ENCODE measurements at regions not wholly inside any gene's neighbourhood (a gene's known extent, or its start where the extent isn't known, plus 50 kb on each side); places are given as distances from the start of the nearest gene placed in this dataset.

DNA sequence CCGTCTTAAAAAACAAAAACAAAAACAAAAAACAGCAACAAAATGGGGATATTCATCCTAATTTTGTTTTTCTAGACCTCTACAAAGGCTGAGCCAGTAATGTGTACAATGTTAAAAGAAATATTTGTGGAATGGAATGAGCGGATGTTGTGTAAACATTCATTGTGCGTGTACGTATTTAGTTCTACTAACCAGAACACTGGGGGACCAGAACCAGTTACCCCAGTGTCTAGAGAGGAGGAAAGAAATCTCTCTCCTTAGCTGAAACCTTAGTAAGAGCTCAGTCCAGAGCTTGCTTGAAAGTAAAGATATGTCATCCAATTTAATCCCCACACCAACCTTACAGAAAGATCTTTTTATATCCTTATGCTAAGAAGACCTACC, 106.7 kb upstream of the CPEB4 start:
- no peak for DNase-seq (ENCODE audit: low read depth in 2 of 2)

DNA sequence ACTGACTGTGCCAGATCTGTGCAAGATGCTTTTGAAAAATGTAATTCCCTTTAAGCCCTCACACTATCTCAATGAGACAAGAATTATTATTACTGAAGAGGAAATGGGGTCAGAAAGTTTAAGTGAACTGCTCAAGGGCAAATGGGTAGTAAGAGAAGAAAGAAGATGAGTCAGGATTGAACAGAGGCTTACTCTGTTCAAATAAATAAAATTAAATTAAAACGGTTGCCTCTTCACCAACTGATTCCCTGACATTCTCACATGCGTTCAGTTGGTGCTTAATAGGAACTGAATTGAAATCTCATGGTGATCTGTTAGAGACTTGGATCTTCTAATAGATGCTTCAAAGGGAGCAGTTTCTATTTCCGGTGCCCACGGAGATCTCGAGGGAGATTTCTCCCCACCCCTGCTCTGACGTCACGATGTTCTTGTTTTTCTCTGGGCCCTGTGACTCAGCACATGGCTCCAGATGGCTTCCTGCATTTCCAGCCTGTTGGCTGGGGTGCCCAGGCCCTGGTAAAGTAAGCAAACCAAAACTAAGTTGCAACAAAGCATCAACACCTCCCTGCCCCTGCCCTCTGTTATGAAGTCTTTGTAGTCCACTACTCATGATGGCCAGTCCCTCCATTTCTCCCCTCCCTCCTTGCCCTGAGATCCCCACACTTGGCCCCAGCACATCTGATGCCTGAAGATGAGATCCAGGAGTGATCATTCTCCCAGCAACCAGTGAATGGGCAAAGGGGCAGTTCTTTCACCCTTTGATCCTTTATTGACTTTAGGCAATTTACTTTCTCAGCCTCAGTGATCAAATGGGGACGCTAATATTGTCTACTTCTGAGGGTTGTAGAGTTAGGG, 106.1 kb upstream of the CPEB4 start:
- peak; percentile 9 to 24 for DNase-seq (ENCODE audit: low read depth in 2 of 2)

DNA sequence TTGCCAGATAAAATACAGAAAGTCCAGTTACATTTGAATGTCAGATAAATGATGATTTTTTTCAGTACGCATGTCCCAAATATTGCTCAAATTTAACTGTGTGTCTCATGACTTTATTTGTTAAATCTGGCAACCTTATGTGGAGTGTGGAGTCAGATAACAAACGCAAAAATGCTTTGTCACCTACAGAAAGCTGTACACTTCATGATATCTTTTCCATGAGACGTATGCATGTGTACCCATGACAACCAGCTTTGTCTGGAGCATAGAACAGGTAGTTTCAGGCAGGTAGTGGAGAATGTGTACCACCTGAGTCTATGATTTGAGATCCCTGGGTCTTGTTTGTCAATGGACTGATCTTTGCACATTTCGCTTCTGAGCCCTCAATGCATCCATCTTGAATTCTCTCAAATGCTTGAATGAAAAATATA, 105.5 kb upstream of the CPEB4 start:
- no peak for DNase-seq (ENCODE audit: low read depth in 2 of 2)

DNA sequence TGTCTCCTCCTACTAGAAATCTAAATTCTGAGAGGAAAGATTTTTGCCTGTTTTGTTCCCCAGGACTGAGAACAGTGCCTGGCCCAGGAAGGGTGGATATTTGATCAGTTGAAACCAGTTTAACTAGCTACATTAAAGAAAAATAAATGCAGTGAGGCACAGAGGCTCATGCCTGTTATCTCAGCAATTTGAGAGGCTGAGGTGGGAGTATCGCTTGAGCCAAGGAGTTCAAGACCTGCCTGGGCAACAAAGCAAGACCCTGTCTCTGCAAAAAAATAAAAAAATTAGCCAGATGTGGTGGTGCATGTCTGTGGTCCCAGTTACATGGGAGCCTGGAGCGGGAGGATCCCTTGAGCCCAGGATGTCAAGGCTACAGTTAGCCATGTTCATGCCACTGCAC, 104.8 kb upstream of the CPEB4 start:
- no peak for DNase-seq (ENCODE audit: low read depth in 2 of 2)

DNA sequence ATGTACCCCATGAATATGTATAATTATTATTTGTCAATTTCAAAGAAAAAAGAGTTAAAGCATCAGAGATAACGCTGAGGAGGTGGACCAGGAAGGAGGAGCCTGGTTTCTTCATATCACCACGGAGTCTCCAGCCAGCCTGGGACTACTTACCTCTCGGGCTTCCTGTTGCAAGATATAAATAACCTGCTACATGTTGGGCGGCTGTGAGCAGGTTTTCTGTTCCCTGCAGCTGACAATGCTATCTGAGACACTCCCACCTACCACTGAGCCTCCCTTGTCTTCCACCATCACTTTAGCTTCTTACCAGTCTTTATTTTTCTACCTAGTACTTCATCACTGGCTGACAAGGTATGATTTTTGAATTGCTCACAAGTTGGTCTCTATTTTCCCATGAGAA, 102.7 kb upstream of the CPEB4 start:
- DNase-seq (ENCODE audit: low read depth in 2 of 2) = no peak

DNA sequence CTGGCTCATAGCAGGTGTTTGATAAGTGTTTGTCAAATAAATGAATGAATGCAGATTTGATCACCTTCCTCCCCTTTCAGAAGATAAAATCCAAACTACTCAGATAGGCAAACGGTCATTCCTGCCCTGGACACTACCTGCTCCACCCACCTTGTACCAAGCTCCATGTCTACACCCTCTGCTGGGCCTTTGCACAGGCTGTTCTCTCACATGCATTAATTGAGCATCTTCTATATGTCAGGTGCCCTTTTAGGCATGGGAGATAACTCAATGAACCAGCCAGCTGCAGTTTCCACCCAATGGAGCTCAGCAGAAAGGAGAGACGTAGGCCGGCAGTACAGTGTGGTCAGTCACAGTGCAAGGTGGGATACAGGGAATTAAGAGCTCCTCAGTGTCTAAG, 102.3 kb upstream of the CPEB4 start:
- DNase-seq (ENCODE audit: low read depth in 2 of 2) = no peak

DNA sequence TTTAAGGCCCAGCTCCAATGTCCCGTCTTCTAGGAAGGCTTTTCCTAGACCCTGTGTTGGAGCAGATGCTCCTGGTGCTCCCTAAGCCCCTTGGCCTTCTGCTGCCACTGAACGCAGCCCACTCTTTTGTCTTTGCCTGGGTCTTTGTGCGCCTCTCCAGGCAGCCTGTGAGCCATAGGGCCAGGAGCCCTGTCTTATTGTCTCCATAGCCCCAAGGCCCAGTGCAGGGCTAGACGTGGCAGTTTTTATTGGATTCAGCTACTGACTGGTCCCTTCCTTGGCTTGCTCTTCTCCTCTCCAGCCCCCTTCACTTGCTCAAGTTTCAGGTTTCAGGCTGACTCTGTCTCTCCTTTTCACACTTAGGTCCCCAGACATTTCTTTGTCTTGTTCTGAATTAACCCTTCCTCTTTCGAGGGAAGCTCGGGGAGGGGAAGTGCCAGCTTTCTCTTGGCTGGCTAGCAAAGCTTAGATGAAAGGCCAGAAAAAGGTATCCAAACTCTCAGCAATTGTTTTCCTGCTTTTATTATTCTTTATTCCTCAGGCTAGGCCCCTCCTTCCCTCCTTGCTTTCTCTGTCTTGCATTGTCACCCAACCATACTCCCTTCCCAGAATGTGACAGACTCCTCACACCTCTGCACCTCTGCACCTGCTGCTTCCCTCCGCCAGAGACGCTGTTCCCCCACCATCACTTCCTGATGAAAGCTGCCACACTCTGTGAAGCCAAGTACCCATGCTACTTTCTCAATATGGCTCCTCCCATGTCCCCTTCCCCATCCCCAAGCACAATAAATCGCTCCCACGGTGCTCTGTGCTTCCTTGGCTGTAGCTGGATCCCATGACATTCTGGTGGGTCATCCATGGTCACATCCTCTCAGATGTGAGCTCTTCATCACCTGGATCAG, 101.6 kb upstream of the CPEB4 start:
- DNase-seq (ENCODE audit: low read depth in 2 of 2) = no peak

DNA sequence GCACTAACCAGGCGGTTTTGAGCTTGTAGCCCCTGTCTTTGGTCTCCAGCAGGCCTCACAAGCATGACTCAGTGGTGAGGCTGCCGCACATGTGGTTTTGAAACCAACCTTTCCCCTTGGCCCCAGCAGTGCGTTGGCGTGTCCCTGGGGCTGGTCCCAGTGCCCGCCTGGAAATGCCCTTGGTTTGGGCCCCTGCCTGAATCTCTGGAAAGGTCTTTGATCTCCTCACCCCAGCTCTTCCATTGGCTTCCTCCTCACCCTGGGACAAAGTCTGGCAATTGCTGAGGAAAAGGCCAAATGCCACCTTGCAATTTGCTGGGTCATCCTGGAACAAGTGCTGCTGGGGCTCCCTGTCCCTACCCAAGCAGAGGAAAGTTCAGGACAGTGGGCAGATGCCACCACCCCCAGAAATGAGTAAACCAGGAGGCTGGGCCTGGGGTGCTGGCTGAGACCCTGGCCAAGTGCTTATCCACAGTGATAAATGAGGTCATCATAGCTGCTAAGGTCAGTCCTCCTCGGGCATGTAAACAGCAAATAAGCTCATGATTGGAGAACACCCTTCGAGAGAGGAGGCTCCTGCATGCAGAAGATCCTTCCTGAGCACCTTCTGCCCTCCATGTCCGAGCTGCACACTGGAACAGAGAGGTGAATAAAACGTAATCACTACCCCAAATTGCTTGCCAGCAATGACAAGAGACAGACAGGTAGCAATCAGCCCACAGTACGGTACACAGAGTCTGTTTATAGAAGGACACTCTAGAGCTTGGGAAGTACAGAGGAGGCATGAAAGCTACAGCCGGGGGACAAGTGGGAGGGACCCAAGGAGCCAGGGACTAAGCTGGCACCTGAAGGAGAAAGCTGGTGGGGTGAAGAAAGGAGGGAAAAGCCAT, 98.9 kb upstream of the CPEB4 start:
- no peak for DNase-seq (ENCODE audit: low read depth in 2 of 2)

DNA sequence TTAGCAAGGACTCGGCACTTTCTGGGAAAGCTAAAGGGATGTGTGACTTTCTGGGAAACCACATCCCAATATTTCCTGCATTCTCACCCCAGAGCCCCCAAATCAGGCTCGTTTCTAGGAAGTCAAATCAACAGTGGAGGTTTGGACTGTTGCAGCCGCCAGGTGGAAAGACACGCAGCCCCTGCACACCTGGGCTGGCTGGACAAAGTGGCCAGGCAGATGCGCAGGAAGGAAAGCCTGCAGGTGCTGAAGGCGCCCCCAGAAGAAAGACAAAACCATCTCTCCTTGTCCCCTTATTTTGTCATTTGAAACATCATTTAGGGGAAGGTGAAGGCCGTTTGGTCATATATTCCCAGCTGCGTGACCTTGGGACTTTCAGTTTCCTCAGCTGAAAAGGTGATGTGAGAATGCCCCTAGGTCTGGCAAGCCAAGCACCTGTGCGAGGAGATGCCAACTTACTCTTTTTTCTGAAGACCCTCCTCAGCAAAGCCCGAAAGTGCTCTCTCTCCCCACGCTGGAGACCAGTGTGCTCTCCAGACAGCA, 97.9 kb upstream of the CPEB4 start:
- DNase-seq (ENCODE audit: low read depth in 2 of 2) = no peak

DNA sequence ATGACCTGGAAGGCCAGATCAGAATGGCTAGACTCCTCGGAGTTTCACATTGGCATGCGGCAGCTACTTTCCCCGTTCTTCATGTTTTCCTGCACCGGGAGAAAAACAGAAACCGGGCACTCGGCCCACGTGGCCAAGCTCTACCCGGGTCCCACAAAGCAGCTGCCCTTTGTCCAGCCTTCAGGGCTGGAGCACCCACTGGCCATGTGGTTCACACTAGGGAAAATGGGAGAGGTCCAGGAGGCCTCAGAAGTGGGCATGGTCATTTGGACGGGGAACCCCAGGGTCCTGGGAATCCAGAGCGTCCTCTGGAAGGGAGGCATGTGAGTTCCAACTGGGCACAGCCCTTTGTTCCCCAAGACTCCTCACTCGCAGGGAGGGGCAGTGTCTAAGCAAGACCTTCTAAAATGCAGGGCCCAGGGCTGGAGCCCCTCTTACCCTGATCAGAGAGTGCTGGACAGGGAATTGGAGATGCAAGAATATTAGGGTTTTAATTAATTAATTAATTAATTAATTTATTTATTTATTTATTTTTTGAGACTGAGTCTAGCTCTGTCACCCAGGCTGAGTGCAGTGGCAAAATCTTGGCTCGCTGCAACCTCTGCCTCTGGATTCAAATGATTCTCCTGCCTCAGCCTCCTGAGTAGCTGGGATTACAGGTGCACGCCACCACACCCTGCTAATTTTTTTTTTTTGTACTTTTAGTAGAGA, 97.2 kb upstream of the CPEB4 start:
- no peak for DNase-seq (ENCODE audit: low read depth in 2 of 2)

DNA sequence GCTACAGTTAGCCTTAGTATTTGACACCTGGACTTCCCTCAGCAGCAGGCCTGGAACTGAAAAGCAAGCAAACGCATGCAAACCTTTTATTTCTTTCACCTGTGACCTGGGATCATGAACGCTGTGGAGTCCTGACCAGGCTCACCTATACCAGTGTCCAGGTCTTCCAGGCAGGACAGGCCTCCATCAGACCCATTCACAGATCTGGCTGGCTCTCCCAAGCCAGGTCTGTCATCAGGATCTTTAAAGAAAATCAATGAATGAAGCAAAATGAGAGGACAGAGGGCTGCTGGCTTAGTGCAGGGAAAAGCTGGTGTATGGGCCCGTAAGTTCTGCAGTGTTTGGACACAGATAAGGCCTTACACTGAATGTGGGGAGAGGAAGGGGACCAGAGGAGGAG, 96.3 kb upstream of the CPEB4 start:
- DNase-seq (ENCODE audit: low read depth in 2 of 2) = no peak

DNA sequence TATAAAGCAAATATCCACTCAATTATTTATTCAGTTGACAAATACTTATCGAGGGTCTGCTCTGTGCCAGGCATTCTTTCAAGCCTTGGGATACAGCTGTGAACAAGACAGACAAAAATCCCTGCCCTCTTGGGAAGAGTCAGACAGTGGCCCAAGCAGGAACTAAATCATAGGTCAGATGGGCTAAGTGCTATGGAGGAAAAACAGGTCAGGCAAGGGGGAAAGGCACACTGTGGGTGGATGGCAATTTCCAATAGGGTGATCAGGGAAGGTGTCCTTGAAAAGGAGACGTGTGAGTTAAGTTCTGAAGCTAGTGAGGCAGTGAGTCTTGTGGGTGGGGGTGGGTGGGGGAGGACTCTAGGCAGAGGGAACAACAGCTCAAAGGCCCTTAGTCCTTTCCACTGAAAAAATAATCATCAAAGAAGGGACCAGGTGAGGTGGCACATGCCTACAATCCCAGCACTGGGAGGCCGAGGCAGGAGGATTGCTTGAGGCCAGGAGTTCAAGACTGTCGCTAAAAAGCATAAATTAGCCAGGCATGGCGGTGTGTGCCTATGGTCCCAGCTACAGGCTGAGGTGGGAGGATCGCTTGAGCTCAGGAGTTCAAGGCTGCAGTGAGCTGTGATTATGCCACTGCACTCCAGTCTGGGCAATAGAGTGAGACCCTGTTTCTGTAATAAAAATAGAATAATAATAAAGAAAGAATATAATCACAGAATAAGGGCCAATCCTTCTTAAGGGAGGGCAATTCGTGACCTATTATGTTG, 95.2 kb upstream of the CPEB4 start:
- no peak for DNase-seq (ENCODE audit: low read depth in 2 of 2)

DNA sequence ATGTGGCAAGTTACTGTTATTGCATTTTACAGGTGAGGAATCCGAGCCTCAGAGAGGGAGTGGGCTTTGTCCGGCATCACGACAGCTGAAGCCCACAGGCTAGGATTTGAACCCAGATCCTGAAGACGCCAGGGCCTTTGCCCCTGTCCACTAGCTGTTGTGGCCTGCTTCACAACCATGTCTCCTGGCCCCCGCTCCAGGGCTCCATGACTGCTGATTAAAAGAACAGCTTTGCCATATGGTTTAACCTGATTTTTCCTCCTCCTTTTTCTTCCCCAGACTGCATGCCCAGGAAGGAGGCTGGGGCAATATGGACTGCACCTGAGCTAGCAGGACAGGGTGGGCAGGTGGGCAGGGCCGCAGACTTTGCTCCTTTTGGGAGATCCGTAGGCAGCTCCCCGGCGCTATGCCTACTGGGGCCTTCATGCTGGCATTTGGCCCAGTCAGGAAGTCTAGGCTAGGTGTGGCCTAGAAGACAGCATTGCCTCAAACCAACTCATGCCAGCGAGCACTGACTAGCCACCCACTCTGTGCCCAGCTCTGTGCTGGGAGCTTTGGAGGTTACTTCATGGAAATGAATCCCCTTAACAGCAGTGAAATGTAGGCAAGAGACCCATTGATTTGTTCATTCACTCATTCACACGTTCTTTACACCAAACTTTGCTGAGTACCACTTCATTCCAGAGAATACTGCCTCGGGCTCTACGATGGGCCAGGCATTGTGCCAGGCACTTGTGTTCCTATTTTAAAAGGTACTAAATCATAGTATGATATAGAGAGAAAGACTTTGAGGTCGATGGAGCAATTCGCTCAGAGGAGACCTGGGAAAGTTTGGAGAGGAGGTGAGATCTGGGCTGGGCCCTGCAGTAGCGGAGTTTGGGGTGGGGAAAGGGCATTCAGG, 94.3 kb upstream of the CPEB4 start:
- DNase-seq (ENCODE audit: low read depth in 2 of 2) = no peak

DNA sequence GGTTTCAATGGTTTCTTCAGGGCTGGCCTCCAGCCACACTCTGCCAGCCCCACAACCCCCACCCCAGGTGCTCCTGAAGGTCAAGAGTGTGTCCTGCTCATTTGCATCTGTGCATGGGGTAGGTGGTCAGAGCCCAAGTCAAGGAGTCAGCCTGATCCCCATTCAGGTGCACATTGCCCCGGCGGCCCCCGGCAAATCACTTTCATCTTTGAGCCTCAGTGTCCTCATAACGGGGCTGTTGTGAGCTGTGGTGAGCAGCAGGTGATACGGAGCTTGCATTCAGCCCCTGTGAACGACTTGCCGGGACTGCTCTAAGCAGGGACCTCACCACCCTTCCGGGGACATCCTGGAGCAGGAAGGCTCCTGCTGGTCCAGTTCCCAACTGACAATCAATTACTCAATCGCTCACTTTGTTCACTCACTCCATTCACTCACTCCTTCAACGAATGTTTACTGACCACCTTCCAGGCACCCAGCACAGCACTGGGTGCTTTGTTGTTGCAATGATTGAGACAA, 93.2 kb upstream of the CPEB4 start:
- DNase-seq (ENCODE audit: low read depth in 2 of 2) = no peak

DNA sequence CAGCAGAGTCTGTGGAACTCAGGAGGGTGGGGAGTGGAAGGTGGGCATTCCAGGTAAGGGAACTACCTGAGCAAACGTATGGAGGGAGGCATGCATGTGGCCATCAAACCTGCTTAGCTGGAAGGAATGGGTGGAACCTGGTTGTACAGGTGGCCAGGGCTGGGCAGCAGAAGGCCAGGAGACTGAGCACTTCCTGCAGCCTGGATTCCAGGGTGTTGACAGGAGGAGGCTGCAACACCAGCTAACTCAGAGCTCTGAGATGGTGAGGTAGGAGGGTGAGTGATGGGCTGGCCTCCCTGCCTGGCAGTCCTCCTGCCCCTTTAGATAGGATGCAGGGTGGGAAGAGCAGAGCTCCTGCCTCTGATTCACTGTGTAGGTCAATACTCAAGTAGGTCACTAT, 92.5 kb upstream of the CPEB4 start:
- DNase-seq (ENCODE audit: low read depth in 2 of 2) = no peak

DNA sequence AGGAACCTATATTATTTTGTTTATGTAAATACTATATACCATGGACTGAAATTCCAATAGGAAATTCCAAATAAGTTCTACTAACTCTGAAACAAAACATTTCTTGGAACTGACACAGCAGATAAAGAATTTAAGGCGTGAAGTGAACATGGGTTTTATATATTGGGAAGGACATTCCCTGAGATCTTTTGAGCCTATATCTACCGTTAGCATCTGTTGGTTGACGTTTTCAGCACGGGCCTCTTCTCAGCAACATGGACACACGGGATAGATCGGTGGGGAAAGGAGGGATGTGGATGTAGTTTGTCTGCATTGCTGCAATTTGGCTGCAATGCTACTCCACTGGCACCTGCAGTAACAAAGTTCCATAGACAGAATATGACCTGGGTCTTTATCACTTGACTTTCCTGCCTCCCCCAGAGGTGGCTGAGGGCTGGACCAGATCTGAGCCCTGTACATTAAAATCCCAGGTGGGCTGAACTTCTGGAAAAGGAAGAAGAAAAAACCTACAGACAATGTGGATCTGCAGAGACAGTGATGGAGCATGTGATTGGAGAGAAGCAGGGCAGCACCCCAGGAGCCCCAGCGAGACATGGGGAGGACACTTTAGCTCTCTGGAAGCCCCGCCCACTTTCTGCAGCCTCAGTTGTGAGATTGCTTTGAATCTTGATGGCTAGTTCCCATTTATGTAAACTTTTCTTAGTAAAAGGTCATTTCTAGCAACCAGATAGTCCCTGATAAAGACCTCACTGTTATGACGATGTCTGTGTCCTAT, 91.2 kb upstream of the CPEB4 start:
- no peak for DNase-seq (ENCODE audit: low read depth in 2 of 2)

DNA sequence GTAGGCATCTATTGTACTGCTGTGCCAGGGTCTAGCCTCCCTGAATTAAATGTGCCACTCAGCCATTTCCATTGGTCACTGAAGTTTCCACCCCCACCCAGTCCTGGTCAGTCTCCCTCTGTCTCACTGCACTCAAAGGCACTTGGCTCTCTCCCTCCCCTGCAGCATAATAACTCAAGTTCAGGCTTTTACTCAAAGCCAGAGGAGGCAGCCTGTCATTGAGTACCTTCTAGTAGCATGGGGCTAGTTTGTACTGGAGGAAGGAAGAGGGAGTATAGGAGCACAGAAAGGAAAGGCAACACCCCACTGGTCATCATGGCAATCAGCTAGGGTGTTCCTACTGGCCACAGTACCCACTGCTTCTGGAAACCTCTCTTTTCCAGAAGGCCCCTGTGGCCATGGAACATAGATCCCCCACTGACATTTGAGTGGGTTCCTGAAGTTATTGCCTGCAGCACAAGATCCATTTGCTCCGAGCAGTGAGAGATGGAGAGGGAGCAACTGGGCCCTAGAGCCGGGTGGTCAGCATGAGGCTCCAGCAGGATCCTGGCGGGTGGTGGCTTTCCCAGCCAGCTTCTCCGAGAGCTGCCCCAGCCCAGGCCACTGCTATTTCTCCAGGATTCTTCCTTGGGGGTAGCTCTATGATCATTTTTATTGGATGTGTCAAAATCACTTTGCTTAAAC, 89.9 kb upstream of the CPEB4 start:
- DNase-seq (ENCODE audit: low read depth in 2 of 2) = no peak

DNA sequence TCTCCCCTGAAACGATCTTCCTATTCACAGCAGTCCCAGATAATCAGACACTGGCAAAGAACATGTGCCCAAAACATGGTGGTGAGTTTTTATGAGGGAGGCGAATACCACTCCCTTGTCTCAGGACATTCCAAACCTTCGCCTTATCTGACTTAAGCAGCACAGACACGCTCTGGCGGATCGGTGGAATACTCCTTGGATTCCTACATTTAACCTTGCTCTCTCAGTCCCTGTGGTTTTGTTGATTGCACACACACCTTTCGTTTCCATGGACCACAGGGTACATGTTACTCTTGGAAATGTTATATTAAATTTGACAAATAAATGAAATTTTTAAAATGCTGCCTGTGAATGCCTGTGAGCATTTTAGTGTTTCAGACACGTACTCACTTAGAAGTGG, 87.8 kb upstream of the CPEB4 start:
- no peak for DNase-seq (ENCODE audit: low read depth in 2 of 2)

Measured in stimulated activated CD4-positive, alpha-beta T cell treated with anti-CD3 and anti-CD28 coated beads, Interleukin-1b, Interleukin-23, amount 100 ng/mL, for 1 hour (primary cell).